ENCODE measurements at regions not wholly inside any gene's neighbourhood (a gene's known extent, or its start where the extent isn't known, plus 50 kb on each side); places are given as distances from the start of the nearest gene placed in this dataset.

DNA sequence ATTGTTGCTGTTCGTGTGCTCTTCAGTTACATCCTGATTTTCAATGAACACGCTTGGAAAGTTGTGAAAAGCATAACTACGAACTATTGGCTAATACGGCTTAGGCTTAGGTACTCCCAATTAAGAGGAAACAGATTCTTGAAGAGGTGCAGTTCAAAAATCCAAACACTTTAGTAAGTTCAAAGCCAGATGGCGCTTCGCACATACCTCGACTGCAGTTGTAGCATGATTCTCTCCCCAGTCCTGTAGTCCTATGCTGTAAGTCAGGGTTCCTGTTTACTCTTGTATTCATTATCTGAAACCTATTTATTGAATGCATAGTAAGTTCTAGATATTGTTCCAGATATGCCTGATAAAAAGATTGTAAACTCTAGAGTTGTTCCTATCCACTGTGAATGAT is 165.2 kb downstream of the TRIB2 start:
- TF ChIP-seq RAD21 (IDR thresholded peaks at IDR 0.05 in 1 of 2, conservative IDR thresholded peaks at IDR 0.05 in 1 of 2; ENCODE audit: low read depth in 2 of 2, low read length in 2 of 2) (peak; percentile 12 to 23; a peak in 1 of 4 replicates), CEBPB (IDR thresholded peaks at IDR 0.05; ENCODE audit: low read depth, low read length) (no peak), EGR1 (IDR thresholded peaks at IDR 0.05; ENCODE audit: borderline replicate concordance, low read depth, low read length) (no peak)
- TF ChIP-seq, protein P1, sequence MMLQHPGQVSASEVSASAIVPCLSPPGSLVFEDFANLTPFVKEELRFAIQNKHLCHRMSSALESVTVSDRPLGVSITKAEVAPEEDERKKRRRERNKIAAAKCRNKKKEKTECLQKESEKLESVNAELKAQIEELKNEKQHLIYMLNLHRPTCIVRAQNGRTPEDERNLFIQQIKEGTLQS (IDR thresholded peaks at IDR 0.05; ENCODE audit: insufficient read depth, low read depth, low read length): no peak
- no peak overlapping the region for H2BK12ac ChIP-seq (ENCODE audit: low read depth, low read length)
- no peak overlapping the region for H3K14ac ChIP-seq (ENCODE audit: insufficient read length)
- no peaks in the 10 kb centered on the region for H4K20me1 ChIP-seq (replicated peaks in 1 of 2; ENCODE audit: control insufficient read depth in 1 of 2, insufficient read depth in 2 of 2, low read length in 2 of 2)
- no peaks in the 10 kb centered on the region for H3K79me2 ChIP-seq (ENCODE audit: control insufficient read depth in 1 of 2, insufficient read depth in 2 of 2, low read length in 2 of 2)
- no peak overlapping the region for H3K4ac ChIP-seq (replicated peaks; ENCODE audit: insufficient read length, low read depth, low read length)
- no peak overlapping the region for H3K18ac ChIP-seq (ENCODE audit: extremely low read depth, low read length)
- H4K5ac ChIP-seq (ENCODE audit: insufficient read length, low read depth, low read length): no peak overlapping the region
- no peak overlapping the region for H2AK5ac ChIP-seq (ENCODE audit: low read depth, low read length)
- no peak overlapping the region for H3K4me2 ChIP-seq (ENCODE audit: insufficient read depth in 1 of 2, low read depth in 2 of 2, low read length in 2 of 2)
- no peaks in the 10 kb centered on the region; the same call in 1 of the 2 replicates for H3K23me2 ChIP-seq (ENCODE audit: low read depth, low read length)
- H3K79me1 ChIP-seq (ENCODE audit: low read depth, low read length): no peaks in the 10 kb centered on the region
- no peak overlapping the region for H3K9ac ChIP-seq (replicated peaks in 1 of 4; ENCODE audit: extremely low read depth in 1 of 4, low read depth in 3 of 4, low read length in 3 of 4)
- H2AFZ ChIP-seq (ENCODE audit: low read length): no peak overlapping the region
- DNase-seq (ENCODE audit: low read depth in 1 of 2, low spot score in 2 of 2) (no peak), FAIRE-seq (no peak)
- H3K4me1 ChIP-seq (replicated peaks in 1 of 4; ENCODE audit: control insufficient read depth in 3 of 4, insufficient read depth in 4 of 4, low read length in 3 of 4): no peaks in the 10 kb centered on the region
- H3K23ac ChIP-seq (ENCODE audit: insufficient read length): no peak overlapping the region
- no peak overlapping the region for H2BK20ac ChIP-seq (ENCODE audit: low read length)
- H3K56ac ChIP-seq (replicated peaks; ENCODE audit: insufficient read length, low read depth, low read length): no peak overlapping the region
- H4K91ac ChIP-seq (replicated peaks; ENCODE audit: insufficient read length, low read length): no peak overlapping the region
- H3K27me3 ChIP-seq (replicated peaks in 1 of 4; ENCODE audit: control insufficient read depth in 3 of 4, extremely low read depth in 1 of 4, insufficient read depth in 3 of 4, low read length in 3 of 4): no peaks in the 10 kb centered on the region
- no peak overlapping the region for H2BK120ac ChIP-seq (replicated peaks; ENCODE audit: low read depth, low read length)
- no peak overlapping the region for H2BK15ac ChIP-seq (ENCODE audit: low read length)
- POLR2A ChIA-PET (ENCODE audit: partially characterized antibody): no interaction called here
- no peak overlapping the region for H2BK5ac ChIP-seq (ENCODE audit: low read depth, low read length)
- no peak overlapping the region for H4K8ac ChIP-seq (ENCODE audit: extremely low read depth, insufficient read depth, low read length)
- CTCF ChIA-PET (ENCODE audit: partially characterized antibody): interaction anchor here (0.9 to 1.5 kb wide), 4 partner anchors 12 to 49 kb away, joined by 3 to 5 read pairs (median 4); no protein-coding TSS in a partner anchor
- no peaks in the 10 kb centered on the region for H3K36me3 ChIP-seq (ENCODE audit: control insufficient read depth in 2 of 4, insufficient read depth in 4 of 4, low read length in 3 of 4)
- no peaks in the 10 kb centered on the region for H3K9me3 ChIP-seq (ENCODE audit: insufficient read depth in 2 of 2, low read depth in 1 of 2, low read length in 1 of 2)
- no peak overlapping the region for H3K27ac ChIP-seq (ENCODE audit: low read depth, low read length)
- H3K4me3 ChIP-seq (ENCODE audit: extremely low read depth in 1 of 4, insufficient read depth in 2 of 4, low read depth in 3 of 4, low read length in 4 of 4): no peak overlapping the region
- WGBS, 2 experiments (ENCODE audit: extremely low coverage in 1 of 2, insufficient coverage in 1 of 2, insufficient read length in 1 of 2, insufficient replicate concordance in 2 of 2, low coverage in 1 of 2, low lambda C conversion rate in 2 of 2, missing lambda C conversion rate in 1 of 2): 93% methylated on average over 7 of the region's 7 CpGs; no CpG with 5 or more reads in 1 of the 2 experiments

Data from H1 (cell line).